ENCODE measurements at regions not wholly inside any gene's neighbourhood (a gene's known extent, or its start where the extent isn't known, plus 50 kb on each side); places are given as distances from the start of the nearest gene placed in this dataset.
"Not testable (repeated sequence)": the region's sequence is repeated elsewhere in the genome, so short reads cannot be mapped to it uniquely, and the experiment has no call there.

- Mint-ChIP-seq H3K4me1 (peaks cover 15% of the 10 kb centered on the region), H3K27me3 (peaks cover 23% of the 10 kb centered on the region), H3K36me3 (ENCODE audit: low read depth) (peaks cover 3% of the 10 kb centered on the region), H3K4me3 (peak overlapping the region; percentile 15), H3K27ac (no peak overlapping the region)
- no peak for ATAC-seq
- DNase-seq, result no peak
- H3K9me3 ChIP-seq (ENCODE audit: control insufficient read depth, low read length, poor library complexity, severe bottlenecking), result no peaks in the 10 kb centered on the region
Observed at GRCh38 chr9:1875251-1875851, 139.8 kb upstream of the SMARCA2 start.

- H3K4me1 Mint-ChIP-seq, result peaks cover 15% of the 10 kb centered on the region
- H3K36me3 Mint-ChIP-seq (ENCODE audit: low read depth), result peaks cover 3% of the 10 kb centered on the region
- no peaks in the 10 kb centered on the region for H3K9me3 ChIP-seq (ENCODE audit: control insufficient read depth, low read length, poor library complexity, severe bottlenecking)
- H3K4me3 Mint-ChIP-seq, result peak overlapping the region; percentile 15
- peaks cover 23% of the 10 kb centered on the region for H3K27me3 Mint-ChIP-seq
- DNase-seq (no peak), ATAC-seq (no peak)
- H3K27ac Mint-ChIP-seq, result no peak overlapping the region
Observed at GRCh38 chr9:1875921-1876448, 139.2 kb upstream of the SMARCA2 start.

GRCh38 chr9:1876891-1877496, 138.2 kb upstream of the SMARCA2 start:
- H3K9me3 ChIP-seq (ENCODE audit: control insufficient read depth, low read length, poor library complexity, severe bottlenecking), result no peaks in the 10 kb centered on the region
- no peak for DNase-seq
- H3K4me1 Mint-ChIP-seq, result peaks cover 13% of the 10 kb centered on the region
- ATAC-seq, result no peak
- no peak overlapping the region for H3K4me3 Mint-ChIP-seq
- H3K27me3 Mint-ChIP-seq, result peaks cover 23% of the 10 kb centered on the region
- H3K36me3 Mint-ChIP-seq (ENCODE audit: low read depth), result peaks cover 3% of the 10 kb centered on the region
- H3K27ac Mint-ChIP-seq, result no peak overlapping the region

GRCh38 chr9:1877951-1878350, 137.2 kb upstream of the SMARCA2 start:
- no peak overlapping the region for H3K27ac Mint-ChIP-seq
- DNase-seq, result no peak
- H3K36me3 Mint-ChIP-seq (ENCODE audit: low read depth), result peaks cover 3% of the 10 kb centered on the region
- H3K4me1 Mint-ChIP-seq, result peaks cover 10% of the 10 kb centered on the region
- no peak overlapping the region for H3K4me3 Mint-ChIP-seq
- H3K9me3 ChIP-seq (ENCODE audit: control insufficient read depth, low read length, poor library complexity, severe bottlenecking), result no peaks in the 10 kb centered on the region
- no peak for ATAC-seq
- peaks cover 23% of the 10 kb centered on the region for H3K27me3 Mint-ChIP-seq

GRCh38 chr9:1878811-1879210, 136.3 kb upstream of the SMARCA2 start:
- Mint-ChIP-seq H3K4me1 (peaks cover 10% of the 10 kb centered on the region), H3K4me3 (no peak overlapping the region), H3K27ac (no peak overlapping the region), H3K27me3 (peaks cover 23% of the 10 kb centered on the region), H3K36me3 (ENCODE audit: low read depth) (peaks cover 3% of the 10 kb centered on the region)
- H3K9me3 ChIP-seq (ENCODE audit: control insufficient read depth, low read length, poor library complexity, severe bottlenecking), result no peaks in the 10 kb centered on the region
- DNase-seq (no peak), ATAC-seq (no peak)

GRCh38 chr9:1879501-1879900, 135.6 kb upstream of the SMARCA2 start:
- H3K9me3 ChIP-seq (ENCODE audit: control insufficient read depth, low read length, poor library complexity, severe bottlenecking), result no peaks in the 10 kb centered on the region
- Mint-ChIP-seq H3K27ac (no peak overlapping the region), H3K4me3 (no peak overlapping the region), H3K27me3 (peaks cover 24% of the 10 kb centered on the region), H3K4me1 (peaks cover 10% of the 10 kb centered on the region), H3K36me3 (ENCODE audit: low read depth) (peaks cover 3% of the 10 kb centered on the region)
- DNase-seq (no peak), ATAC-seq (no peak)

- Mint-ChIP-seq H3K4me1 (peaks cover 9% of the 10 kb centered on the region), H3K4me3 (no peak overlapping the region), H3K27me3 (peaks cover 18% of the 10 kb centered on the region), H3K27ac (no peak overlapping the region), H3K36me3 (ENCODE audit: low read depth) (peaks cover 3% of the 10 kb centered on the region)
- ATAC-seq (no peak), DNase-seq (no peak)
- H3K9me3 ChIP-seq (ENCODE audit: control insufficient read depth, low read length, poor library complexity, severe bottlenecking), result no peaks in the 10 kb centered on the region
Observed at GRCh38 chr9:1880038-1880565, 135.0 kb upstream of the SMARCA2 start.

GRCh38 chr9:1881708-1882295, 133.3 kb upstream of the SMARCA2 start:
- DNase-seq (no peak), ATAC-seq (no peak)
- Mint-ChIP-seq H3K27me3 (peaks cover 6% of the 10 kb centered on the region), H3K27ac (no peak overlapping the region), H3K4me3 (no peak overlapping the region), H3K36me3 (ENCODE audit: low read depth) (no peaks in the 10 kb centered on the region), H3K4me1 (no peaks in the 10 kb centered on the region)
- H3K9me3 ChIP-seq (ENCODE audit: control insufficient read depth, low read length, poor library complexity, severe bottlenecking), result no peaks in the 10 kb centered on the region

- H3K4me1 Mint-ChIP-seq, result no peaks in the 10 kb centered on the region
- H3K27me3 Mint-ChIP-seq, result peaks cover 11% of the 10 kb centered on the region
- H3K27ac Mint-ChIP-seq, result no peak overlapping the region
- no peaks in the 10 kb centered on the region for H3K36me3 Mint-ChIP-seq (ENCODE audit: low read depth)
- no peak overlapping the region for H3K4me3 Mint-ChIP-seq
- no peaks in the 10 kb centered on the region for H3K9me3 ChIP-seq (ENCODE audit: control insufficient read depth, low read length, poor library complexity, severe bottlenecking)
- no peak for DNase-seq
- no peak for ATAC-seq
Observed at GRCh38 chr9:1882711-1883403, 132.3 kb upstream of the SMARCA2 start.

- ATAC-seq, result no peak
- DNase-seq, result no peak
- no peak overlapping the region for H3K4me3 Mint-ChIP-seq
- no peaks in the 10 kb centered on the region for H3K9me3 ChIP-seq (ENCODE audit: control insufficient read depth, low read length, poor library complexity, severe bottlenecking)
- peaks cover 13% of the 10 kb centered on the region for H3K27me3 Mint-ChIP-seq
- H3K36me3 Mint-ChIP-seq (ENCODE audit: low read depth), result no peaks in the 10 kb centered on the region
- no peak overlapping the region for H3K27ac Mint-ChIP-seq
- H3K4me1 Mint-ChIP-seq, result no peaks in the 10 kb centered on the region
Observed at GRCh38 chr9:1890201-1890600, 124.9 kb upstream of the SMARCA2 start.

GRCh38 chr9:1890816-1891215, 124.3 kb upstream of the SMARCA2 start:
- no peaks in the 10 kb centered on the region for H3K36me3 Mint-ChIP-seq (ENCODE audit: low read depth)
- peaks cover 13% of the 10 kb centered on the region for H3K27me3 Mint-ChIP-seq
- no peak overlapping the region for H3K4me3 Mint-ChIP-seq
- no peaks in the 10 kb centered on the region for H3K9me3 ChIP-seq (ENCODE audit: control insufficient read depth, low read length, poor library complexity, severe bottlenecking)
- H3K4me1 Mint-ChIP-seq, result no peaks in the 10 kb centered on the region
- ATAC-seq (no peak), DNase-seq (no peak)
- no peak overlapping the region for H3K27ac Mint-ChIP-seq

GRCh38 chr9:1903080-1903704, 112.0 kb upstream of the SMARCA2 start:
- not testable (repeated sequence) for ATAC-seq, H3K27me3 Mint-ChIP-seq

GRCh38 chr9:1907465-1907864, 107.7 kb upstream of the SMARCA2 start:
- H3K36me3 Mint-ChIP-seq (ENCODE audit: low read depth), result peaks cover 2% of the 10 kb centered on the region
- peaks cover 2% of the 10 kb centered on the region for H3K9me3 ChIP-seq (ENCODE audit: control insufficient read depth, low read length, poor library complexity, severe bottlenecking)
- no peaks in the 10 kb centered on the region for H3K4me1 Mint-ChIP-seq
- ATAC-seq (no peak), DNase-seq (no peak)
- no peak overlapping the region for H3K4me3 Mint-ChIP-seq
- no peak overlapping the region for H3K27ac Mint-ChIP-seq
- no peaks in the 10 kb centered on the region for H3K27me3 Mint-ChIP-seq

More at GRCh38 chr9:1903080-1903704, 112.0 kb upstream of the SMARCA2 start:
- H3K4me3 Mint-ChIP-seq; H3K9me3 ChIP-seq (ENCODE audit: control insufficient read depth, low read length, poor library complexity, severe bottlenecking); H3K36me3 Mint-ChIP-seq (ENCODE audit: low read depth); H3K4me1 Mint-ChIP-seq; DNase-seq; H3K27ac Mint-ChIP-seq: not testable (repeated sequence)
